ENCODE measurements at regions not wholly inside any gene's neighbourhood (a gene's known extent, or its start where the extent isn't known, plus 50 kb on each side); places are given as distances from the start of the nearest gene placed in this dataset.

- H3K27me3 ChIP-seq (replicated peaks; ENCODE audit: insufficient read depth) = no peaks in the 10 kb centered on the region
- ATAC-seq (ENCODE audit: insufficient number of reproducible peaks, low FRiP score, low read depth) = no peak
- no peaks in the 10 kb centered on the region for H3K9me3 ChIP-seq
- H3K4me1 ChIP-seq (ENCODE audit: control insufficient read depth in 1 of 2, low read depth in 2 of 2) = no peaks in the 10 kb centered on the region
- H3K27ac ChIP-seq = no peak overlapping the region
- H3K36me3 ChIP-seq = no peaks in the 10 kb centered on the region
- DNase-seq (ENCODE audit: low spot score) = no peak
- TF ChIP-seq, protein P1, sequence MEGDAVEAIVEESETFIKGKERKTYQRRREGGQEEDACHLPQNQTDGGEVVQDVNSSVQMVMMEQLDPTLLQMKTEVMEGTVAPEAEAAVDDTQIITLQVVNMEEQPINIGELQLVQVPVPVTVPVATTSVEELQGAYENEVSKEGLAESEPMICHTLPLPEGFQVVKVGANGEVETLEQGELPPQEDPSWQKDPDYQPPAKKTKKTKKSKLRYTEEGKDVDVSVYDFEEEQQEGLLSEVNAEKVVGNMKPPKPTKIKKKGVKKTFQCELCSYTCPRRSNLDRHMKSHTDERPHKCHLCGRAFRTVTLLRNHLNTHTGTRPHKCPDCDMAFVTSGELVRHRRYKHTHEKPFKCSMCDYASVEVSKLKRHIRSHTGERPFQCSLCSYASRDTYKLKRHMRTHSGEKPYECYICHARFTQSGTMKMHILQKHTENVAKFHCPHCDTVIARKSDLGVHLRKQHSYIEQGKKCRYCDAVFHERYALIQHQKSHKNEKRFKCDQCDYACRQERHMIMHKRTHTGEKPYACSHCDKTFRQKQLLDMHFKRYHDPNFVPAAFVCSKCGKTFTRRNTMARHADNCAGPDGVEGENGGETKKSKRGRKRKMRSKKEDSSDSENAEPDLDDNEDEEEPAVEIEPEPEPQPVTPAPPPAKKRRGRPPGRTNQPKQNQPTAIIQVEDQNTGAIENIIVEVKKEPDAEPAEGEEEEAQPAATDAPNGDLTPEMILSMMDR (IDR thresholded peaks at IDR 0.05) = no peak
- no peak overlapping the region for H3K4me3 ChIP-seq
Measured at GRCh38 chr22:48602805-48603518, 1224.7 kb downstream of the BRD1 start.

- H3K27me3 ChIP-seq (replicated peaks; ENCODE audit: insufficient read depth) = no peaks in the 10 kb centered on the region
- no peaks in the 10 kb centered on the region for H3K4me1 ChIP-seq (ENCODE audit: control insufficient read depth in 1 of 2, low read depth in 2 of 2)
- no peak overlapping the region for H3K27ac ChIP-seq
- H3K4me3 ChIP-seq = no peak overlapping the region
- TF ChIP-seq, protein P1 (IDR thresholded peaks at IDR 0.05) = no peak
- no peaks in the 10 kb centered on the region for H3K36me3 ChIP-seq
- ATAC-seq (ENCODE audit: insufficient number of reproducible peaks, low FRiP score, low read depth) (no peak), DNase-seq (ENCODE audit: low spot score) (no peak)
- H3K9me3 ChIP-seq = no peaks in the 10 kb centered on the region
Measured at GRCh38 chr22:48600681-48601080, 1227.0 kb downstream of the BRD1 start.

DNA sequence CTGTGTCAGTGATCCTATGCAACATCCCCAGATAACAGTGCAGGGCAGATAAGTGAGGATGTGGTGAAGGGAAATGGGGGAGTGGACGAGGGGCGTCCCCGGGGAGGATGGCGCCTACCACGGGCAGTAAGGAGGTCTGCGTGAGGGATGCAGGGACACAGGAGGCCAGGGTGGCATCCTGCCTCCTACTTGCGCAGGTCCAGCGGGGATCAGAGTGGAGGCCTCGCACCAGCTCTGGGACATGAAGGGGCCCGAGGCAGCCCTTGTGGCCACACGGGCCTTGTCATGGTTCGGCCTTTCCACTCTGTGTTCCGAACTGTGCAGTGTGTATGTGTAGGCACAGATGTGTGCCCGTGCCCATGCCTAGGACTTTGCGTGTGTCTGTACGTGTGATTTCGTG, 1227.5 kb downstream of the BRD1 start:
- no peaks in the 10 kb centered on the region for H3K36me3 ChIP-seq
- no peaks in the 10 kb centered on the region for H3K9me3 ChIP-seq
- H3K4me1 ChIP-seq (ENCODE audit: control insufficient read depth in 1 of 2, low read depth in 2 of 2) = no peaks in the 10 kb centered on the region
- H3K4me3 ChIP-seq = no peak overlapping the region
- DNase-seq (ENCODE audit: low spot score) = no peak
- ATAC-seq (ENCODE audit: insufficient number of reproducible peaks, low FRiP score, low read depth) = no peak
- TF ChIP-seq, protein P1 (IDR thresholded peaks at IDR 0.05) = no peak
- H3K27ac ChIP-seq = no peak overlapping the region
- H3K27me3 ChIP-seq (replicated peaks; ENCODE audit: insufficient read depth) = no peaks in the 10 kb centered on the region

- Histone ChIP-seq H3K36me3 (no peaks in the 10 kb centered on the region), H3K27me3 (replicated peaks; ENCODE audit: insufficient read depth) (no peaks in the 10 kb centered on the region), H3K4me3 (no peak overlapping the region), H3K27ac (no peak overlapping the region), H3K9me3 (no peaks in the 10 kb centered on the region), H3K4me1 (ENCODE audit: control insufficient read depth in 1 of 2, low read depth in 2 of 2) (no peaks in the 10 kb centered on the region)
- ATAC-seq (ENCODE audit: insufficient number of reproducible peaks, low FRiP score, low read depth) = no peak
- TF ChIP-seq, protein P1 (IDR thresholded peaks at IDR 0.05) = no peak
- DNase-seq (ENCODE audit: low spot score) = no peak
Measured at GRCh38 chr22:48599346-48599745, 1228.3 kb downstream of the BRD1 start.

GRCh38 chr22:48596111-48596850, 1231.4 kb downstream of the BRD1 start:
- no peak for DNase-seq (ENCODE audit: low spot score)
- TF ChIP-seq, protein P1 (IDR thresholded peaks at IDR 0.05) = no peak

More at GRCh38 chr22:48596111-48596850, 1231.4 kb downstream of the BRD1 start:
- Histone ChIP-seq H3K4me1 (ENCODE audit: control insufficient read depth in 1 of 2, low read depth in 2 of 2) (no peaks in the 10 kb centered on the region), H3K36me3 (no peaks in the 10 kb centered on the region), H3K4me3 (no peak overlapping the region), H3K27ac (no peak overlapping the region), H3K9me3 (no peaks in the 10 kb centered on the region), H3K27me3 (replicated peaks; ENCODE audit: insufficient read depth) (no peaks in the 10 kb centered on the region)
- no peak for ATAC-seq (ENCODE audit: insufficient number of reproducible peaks, low FRiP score, low read depth)
